GM21390 (cell line): ENCODE measurements at regions not wholly inside any gene's neighbourhood (a gene's known extent, or its start where the extent isn't known, plus 50 kb on each side); places are given as distances from the start of the nearest gene placed in this dataset.

ENCODE experiments used
- ATAC-seq: cut with Tn5 transposase; IDR thresholded peaks from one replicate; pipeline ENCODE4 v1.9.1; 2021; ENCODE audit not compliant: unreplicated experiment

DNA sequence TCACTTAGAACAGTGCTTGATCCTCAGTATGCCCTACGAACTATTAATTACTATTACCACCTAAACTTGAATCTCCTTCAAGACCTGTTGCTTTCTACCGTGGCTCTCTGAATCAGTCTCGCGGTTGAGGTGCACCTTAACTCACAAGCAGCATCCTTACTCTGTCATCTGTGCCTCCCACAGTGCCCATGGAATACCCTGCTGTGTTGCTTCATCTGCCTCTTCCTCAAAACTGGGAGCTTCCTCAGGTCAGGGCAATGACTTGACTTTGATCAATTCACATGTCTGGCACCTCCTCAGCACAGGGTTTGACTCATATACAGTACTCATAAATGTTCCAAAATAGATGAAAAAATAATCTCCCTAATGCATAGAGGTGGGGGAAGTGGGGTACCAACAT lies 305.9 kb downstream of the NUAK1 start:
- ATAC-seq = no peak

DNA sequence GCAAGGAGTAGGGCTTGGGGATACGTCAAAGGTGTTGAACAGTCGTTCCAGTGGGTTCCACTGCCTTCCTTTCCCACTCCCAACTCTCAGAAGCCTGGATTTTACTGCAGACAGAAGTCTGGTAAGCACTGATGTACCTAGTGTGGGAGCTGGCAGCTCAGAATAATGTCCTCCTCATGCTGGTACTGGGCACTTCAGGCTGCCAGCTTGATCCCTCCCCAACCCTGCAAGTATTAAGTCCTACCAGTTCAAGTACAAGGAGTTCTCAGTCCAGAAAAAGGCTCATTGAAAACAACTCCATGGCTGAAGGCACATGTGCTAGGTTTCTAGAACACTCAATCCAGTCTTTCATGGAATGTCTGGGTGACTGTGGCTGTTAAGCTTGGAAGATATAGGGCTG lies 304.3 kb downstream of the NUAK1 start:
- ATAC-seq = no peak

DNA sequence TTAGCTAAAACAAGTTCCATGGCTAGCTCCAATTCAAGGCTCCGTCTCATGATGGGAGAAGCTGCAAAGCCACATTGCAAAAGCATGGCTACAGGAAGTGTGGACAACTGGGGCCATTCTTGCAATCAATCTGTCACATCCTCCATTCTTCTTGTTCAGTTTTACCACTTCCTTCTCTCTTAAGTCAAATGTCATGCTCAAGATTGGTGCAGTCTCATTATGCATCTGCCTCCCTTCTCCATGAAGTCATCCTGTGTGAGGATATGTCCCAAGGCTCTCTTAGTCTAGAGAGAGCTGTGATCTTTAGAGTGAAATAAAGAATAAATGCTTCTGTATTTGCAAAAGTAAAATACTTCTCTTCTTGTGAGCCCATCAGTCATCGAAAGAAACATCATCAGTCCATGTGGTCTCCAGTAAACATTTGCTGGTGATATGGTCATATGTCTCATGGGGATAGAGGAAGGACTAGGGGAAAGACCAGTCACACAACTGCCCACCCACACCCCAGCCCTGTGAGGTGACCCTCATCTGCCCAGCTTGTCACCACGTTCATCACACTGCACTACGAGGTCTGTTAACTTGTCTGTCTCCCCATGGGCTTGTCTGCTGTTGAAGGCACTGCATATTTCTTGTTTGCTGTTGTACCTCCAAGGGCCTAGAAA lies 303.0 kb downstream of the NUAK1 start:
- no peak for ATAC-seq

DNA sequence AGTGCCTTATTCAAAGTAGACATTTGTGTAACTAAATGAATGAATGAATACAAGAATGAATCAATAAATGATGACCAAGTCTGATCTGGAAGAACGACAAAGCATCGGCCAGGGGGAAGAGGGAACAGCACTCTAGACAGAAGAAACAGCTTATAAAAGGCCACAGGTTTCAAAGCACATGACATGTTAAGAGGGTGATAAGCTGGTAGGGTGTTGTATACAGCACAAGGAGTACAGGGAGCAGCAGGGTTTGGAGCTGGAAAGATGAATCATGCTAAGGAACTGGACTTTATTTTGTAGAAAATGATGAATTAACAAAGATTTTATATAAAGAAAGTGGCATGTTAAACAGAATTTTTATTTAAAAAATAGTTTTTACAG lies 302.5 kb downstream of the NUAK1 start:
- ATAC-seq = no peak

DNA sequence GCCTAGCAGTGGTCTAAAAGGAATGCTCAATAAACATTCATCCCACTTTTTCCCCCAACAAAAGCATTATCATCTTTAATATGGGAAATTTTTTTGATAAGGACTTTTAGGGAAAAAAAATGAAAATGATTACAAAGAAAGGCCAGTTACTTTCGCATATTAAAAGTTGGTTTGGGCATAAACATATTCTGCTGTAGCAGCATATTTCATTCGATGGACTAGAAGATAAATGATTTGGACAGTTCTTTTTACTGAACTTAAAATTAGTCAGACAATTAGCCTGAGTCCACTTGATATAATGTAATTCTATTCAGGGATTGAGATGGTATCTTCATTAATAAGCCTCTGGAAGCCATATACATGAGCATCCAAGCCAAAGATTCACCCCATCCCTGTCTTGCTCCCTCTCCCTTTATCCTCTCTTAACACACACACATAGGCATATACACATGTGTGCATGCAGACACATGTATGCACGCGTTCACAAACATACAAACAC lies 299.1 kb downstream of the NUAK1 start:
- ATAC-seq = no peak

DNA sequence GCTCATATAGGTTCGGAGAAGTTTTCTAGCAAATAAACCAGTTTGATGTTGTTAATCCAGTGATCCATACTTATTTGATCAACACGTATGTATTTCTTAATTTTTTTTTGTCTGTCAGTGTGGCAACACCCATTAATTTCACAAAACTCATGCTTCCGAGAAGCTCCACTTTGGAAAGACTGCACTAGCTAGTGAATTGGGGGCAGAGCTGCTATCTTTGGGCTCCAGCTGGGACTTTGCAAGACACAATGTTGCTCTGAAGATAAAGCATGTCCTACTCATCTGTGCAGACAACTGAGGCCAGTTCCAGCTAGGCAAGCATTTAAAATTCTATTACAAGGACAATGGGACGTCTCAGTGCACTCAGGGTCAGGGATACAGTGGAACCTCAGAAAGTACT lies 298.4 kb downstream of the NUAK1 start:
- ATAC-seq = no peak

DNA sequence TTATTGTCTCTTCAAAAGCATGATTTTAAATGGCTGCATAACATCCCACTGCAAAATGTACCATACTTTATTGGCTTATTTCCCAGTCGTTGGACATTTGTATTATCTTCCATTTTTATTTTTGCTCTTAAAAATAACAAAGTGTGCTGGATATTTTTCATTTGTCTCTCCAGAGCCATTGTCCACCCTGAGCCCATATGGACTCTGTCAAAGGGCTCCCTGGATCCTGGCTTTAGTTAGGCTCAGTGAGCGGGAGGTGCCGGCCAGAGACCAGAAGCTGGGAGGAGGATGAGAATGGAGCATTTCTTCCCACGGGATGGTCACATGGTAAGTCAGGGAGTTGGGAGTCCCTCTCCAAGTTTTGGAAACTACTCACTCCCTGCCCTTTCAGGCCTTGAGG lies 296.9 kb downstream of the NUAK1 start:
- no peak for ATAC-seq

DNA sequence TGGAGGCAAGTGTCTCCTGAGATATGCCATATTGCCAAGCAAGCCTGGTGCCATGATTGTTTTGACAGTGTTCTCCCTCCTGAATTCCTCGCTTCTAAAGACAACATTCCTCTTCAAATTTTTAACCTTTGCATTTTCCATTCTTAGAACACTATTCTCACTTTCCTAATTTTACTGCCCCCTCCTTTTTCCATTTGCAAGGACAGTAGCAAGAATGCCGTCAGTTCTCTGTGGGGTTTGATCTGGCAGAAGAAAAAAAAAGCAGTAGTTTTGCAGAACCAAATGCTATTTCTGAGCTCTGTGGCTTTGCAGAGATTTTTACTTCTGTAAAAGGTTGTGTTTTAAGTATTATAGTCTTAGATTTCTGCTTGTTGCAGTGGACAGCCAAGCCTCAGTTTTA lies 295.2 kb downstream of the NUAK1 start:
- no peak for ATAC-seq

DNA sequence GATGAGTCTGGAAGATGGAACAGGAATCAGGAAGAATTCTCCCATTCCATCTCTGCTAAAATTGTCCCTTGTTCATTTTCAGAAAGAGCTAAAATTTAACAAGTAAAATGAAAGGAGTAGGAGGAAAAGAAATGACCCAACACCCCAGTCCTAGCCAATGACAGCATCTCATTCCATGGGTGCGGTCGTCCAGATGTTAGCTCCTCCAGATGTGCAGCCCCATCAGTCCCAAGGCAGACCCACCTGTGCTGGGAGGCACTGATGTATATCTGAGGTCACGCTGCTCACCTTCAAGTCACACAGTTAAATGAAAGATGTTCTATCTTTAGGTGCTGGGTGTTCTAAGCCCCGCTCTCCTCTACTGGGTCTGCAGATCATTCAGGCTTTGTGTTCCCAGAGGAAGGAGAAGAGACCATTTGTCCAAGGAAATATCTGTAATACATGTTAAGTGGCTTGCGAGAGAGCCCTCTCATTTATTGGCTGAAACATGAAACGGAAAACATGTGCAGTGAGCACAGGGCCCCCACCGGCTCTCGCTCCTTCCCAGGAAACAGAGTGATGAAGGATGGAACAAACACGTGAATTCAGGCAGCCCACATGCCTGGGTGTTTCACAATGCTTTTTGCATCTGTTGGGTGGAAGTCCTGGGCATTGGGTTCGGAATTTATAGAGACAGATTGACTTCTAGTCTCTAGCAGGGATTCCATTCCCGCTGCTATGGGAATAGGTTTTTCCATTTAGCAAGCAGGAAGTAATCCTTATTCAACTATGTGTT lies 294.6 kb downstream of the NUAK1 start:
- no peak for ATAC-seq

DNA sequence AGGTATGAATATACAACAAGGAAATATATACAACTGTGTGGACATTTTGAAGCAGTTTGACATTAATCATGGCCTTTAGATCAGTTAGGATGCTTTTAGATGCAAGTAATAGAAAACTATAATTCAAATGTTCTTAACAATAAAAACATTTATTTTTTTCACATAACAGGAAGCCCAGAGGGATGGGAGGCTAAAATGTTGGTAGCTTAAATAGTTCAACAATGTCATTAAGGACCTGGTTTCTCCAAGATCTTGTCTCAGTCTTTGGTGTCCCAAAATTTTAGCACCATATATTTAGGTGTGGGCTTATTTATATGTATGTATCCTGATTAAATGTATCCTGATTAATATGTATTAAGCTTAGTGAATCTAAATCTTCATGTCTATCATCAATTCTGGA lies 292.4 kb downstream of the NUAK1 start:
- no peak for ATAC-seq

DNA sequence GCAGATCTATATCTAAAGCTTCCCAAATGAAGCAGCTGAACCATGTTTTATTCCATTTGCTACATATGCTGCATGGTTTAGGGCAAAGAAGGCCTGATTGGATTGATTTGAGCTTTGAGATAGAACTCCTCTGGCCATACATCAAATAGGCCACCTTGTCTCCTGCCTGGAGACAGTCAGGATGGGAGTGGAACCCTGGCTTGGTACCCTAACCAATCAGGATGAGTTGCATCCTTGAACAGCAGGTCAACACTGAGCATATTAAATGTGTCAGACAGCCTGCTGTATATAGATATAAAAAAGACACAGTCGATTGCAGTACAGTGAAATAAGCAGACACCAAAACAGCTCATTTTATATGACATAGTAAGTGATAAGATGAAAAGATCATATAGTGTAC lies 291.7 kb downstream of the NUAK1 start:
- ATAC-seq = no peak

DNA sequence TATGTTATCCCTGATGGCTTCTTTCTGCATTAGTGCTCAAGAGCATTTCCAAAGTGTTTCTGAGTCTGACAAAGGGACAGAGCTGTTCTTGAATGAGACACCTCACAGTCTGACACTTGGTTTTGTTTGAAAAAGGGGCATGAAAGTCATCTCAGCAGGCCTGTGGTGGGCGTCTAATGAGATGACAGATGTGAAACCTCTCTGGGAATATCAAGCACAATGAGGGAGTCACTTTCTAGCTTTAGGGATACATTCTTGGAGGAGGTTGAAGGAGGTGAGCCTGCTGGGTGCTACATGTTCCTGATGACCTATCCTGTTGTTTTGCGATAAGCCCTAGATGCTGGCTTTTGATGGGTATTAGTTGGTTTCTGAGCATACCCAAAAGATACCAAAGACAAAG lies 290.5 kb downstream of the NUAK1 start:
- ATAC-seq = no peak

DNA sequence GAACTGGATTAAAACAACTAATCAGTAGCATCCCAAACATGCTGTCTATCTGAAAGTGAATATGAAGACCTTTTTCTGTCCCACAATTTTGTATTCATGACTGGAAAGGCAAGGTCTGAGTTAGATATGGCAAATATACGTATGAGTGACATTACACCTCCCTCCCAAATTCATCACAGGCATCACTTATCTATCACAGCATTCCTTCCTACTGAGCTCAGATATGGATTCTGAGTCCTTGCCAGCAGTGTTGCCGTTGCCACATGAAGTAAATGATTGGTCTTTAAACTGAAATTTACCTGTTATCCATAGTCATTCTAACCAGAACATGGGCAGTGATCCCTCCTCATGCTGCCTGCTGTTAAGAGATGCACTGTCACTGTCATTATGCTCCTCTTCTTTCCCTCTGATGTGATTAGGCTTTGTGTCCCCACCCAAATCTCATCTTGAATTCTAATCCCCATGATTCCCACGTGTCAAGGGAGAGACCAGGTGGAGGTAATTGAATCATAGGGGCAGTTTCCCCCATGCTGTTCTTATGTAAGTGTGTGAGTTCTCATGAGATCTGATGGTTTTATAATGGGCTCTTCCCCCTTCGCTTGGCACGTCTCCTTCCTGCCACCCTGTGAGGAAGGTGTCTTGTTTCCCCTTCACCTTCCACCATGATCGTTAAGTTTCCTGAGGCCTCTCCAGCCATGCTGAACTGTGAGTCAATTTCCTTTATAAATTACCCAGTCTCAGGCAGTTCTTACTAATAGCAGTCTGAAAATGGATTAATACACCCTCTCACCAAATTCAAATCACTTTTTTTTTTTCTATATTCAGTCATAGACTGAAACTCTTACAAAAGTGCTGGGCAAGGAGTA lies 288.4 kb downstream of the NUAK1 start:
- ATAC-seq = no peak

DNA sequence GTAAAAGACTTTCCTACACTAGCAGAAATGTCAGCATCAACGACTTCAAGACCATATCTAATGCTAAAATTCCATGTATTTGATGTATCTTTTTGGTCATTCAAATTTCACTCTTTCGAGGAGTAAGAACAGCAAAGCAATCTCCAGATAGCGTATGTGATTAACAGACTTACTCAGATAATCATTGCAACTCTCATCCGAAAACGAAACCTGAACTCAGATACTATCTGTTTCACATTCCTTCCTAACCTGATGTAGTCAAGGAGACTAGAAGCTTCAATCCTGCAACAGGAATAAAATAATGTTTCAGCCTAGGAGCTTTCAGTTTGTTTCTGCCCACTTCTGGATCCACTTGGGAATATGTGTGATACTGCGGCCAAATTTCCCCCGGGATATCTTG lies 286.3 kb downstream of the NUAK1 start:
- no peak for ATAC-seq

DNA sequence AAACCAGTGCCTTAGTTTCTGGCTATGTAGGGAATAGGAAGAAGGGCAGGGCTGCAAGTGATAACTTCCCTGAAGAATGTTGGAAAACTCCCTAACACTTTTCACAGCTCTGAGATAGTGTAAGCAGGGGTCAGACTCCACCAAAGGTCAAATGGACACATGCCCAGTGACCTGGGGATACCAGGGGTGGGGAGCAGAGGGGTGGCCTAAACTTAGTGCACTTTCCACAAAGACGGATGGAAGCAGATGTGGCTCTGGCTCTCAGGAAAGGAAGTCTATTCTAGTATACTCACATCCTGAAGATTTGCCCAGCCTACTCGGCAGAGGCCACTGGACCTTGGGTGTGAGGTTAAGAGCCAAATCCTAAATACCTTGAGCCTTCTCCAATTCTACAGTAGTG lies 285.8 kb downstream of the NUAK1 start:
- no peak for ATAC-seq

DNA sequence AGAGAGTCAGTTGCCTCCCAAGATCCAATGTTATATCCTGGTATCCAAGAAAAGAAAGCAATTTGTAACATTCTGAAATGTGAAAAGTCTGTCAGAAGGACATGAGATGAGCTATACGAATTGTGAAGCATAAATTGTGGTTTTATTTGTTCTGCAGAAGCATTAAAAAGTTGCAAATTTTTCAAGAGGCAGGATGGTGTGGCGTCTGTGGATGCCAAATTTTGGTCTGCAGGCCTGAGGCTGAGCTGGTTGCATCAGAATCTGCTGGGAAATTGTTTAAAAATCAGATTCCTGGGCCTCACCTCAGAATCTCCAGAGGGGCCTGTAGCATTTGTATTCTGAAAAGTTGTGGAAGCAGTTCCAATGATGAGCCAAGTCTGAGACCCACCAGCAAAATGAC lies 284.7 kb downstream of the NUAK1 start:
- no peak for ATAC-seq

DNA sequence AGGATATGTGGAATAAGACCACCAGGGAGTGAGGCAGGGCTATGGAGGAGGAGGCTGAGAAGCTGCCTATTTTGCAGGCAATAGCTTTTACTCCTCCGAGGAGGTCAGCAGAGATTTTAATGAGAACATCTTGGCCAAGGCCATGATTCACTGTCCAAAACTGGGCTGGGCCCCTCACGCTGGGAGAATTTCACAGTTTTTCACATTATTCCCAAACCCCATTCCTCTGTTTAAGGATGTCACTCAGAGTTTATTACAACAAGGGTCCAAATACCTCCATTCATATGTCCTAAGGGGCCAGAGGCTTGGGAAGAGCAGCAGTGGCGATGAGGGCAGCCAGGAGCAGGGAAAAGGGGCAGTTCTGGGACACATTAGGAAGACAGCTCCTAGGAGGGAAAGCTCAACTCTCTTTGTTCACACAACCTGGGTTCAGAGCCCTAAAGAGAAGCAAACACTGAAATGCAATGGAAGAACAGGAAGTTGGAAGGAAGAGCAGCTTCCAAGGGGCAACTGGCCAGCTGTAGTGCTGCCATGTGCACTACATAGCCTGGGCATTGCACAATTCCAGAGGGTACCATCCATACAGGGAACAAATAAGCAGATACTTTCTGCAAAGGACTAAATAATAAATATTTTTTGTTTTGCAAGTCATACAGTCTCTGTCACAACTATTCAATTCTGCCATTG lies 283.2 kb downstream of the NUAK1 start:
- ATAC-seq = no peak

DNA sequence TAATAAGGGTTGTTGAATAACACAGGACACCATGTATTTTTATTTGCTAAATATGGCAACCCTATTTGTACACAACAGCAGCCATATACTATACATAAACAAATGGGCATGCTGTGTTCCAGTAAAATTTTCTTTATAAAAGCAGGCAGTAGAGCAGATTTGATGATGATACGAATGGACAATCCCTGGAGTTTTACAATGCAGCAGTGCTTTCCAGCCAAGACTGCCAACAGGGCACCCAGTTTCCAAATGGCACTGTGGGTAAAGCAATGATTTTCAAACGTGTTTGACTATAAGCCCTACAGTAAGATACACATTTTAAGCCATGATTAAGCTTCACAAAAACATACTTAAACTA lies 282.7 kb downstream of the NUAK1 start:
- ATAC-seq = no peak

DNA sequence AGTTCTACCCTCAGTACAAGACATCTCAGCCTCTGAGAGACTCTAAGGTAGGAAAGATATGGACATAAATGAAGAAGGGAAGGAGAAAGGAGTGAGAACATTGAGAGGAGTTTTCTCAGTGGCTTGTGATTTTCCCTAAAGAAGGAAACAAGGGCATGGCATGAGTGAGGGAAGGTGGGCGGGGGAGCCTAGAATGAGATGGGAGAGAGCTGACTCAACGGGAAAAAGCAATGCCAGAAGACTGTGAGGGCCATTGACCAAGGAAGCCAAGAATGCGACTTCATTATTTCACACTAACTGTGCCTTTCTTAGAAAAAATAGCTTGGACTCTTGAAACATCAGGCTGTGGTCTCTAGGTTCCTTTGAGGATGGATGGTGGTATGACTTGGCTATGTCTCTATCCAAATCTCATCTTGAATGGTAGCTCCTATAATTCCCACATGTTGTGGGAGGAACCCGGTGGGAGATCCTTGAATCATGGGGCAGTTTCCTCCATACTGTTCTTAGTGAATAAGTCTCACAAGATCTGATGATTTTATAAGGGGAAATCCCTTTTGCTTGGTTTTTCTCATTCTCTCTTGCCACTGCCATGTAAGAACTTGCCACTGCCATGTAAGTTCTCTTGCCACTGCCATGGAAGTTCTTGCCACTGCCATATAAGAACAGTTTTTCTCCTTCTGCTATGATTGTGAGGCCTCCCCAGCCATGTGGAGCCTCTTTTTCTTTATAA lies 279.6 kb downstream of the NUAK1 start:
- no peak for ATAC-seq

DNA sequence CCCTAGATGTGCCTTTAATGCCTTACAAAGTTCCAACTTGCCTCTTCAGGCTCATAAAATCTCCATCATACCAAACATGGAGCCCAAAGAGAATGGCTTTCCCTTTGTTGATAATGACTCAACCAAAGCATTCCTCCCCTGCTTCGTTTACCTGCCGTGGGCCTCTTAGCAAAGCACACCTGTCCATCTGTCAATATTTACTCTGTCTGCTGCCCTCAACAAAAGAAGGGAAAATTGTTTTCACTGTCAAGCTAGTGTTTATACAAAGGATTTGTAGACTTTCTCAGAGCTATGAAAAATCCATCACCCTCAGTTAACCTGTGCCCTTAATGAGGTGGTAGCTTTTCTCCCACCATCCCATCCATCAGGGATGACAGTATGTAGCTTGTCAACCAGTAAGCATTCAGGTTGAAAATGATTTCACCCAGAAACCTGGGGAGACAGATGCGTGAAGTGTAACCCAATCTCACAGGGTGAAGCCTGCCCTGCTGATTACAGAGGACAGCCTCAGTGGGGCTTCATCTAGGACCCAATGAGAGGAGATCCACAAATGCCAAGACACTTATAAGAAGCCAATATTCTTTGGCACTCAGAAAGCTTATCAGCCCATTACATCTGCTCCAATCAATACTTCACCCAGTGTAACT lies 278.1 kb downstream of the NUAK1 start:
- no peak for ATAC-seq
